K562 (cell line): ENCODE measurements at regions not wholly inside any gene's neighbourhood (a gene's known extent, or its start where the extent isn't known, plus 50 kb on each side); places are given as distances from the start of the nearest gene placed in this dataset.
A peak's percentile ranks its signal among the peaks of the same experiment; 100 is the strongest.

Experiments used
- ATAC-seq: fragments of 200-7000 bp; cut with Tn5 transposase; 3 replicates; pipeline ENCODE4 v1.9.1; 2020; ENCODE audit warnings: moderate library complexity
- BruUV-seq: library from RNA; stranded (reverse); fragments of 400-500 nt; replicated peaks from 2 replicates; lab custom pipeline; 2021; lab: Mats Ljungman, UMichigan
- CTCF ChIA-PET: fragments of 300-600 bp; formaldehyde crosslinking; extraction: SDS; loops from one replicate; lab custom pipeline; 2021; ENCODE audit warnings: low intra/inter-chr PET ratio; lab: Yijun Ruan, JAX
- POLR2A ChIA-PET: fragments of 300-600, 350-650 bp; sonication (Branson Sonifier 250); formaldehyde crosslinking; extraction: SDS; loops from one replicate; lab custom pipeline; 2021; ENCODE audit warnings: antibody characterized with exemption, inconsistent platforms; lab: Yijun Ruan, JAX
- DNase-seq, 4 experiments: peaks; one replicate each; pipeline versions ENCODE4 v3.0.0 to v3.0.0-alpha.2; 2011 to 2018; ENCODE audit warnings: low spot score in 3 of 4, mixed read lengths in 3 of 4; ENCODE audit errors: extremely low read depth in 1 of 4
- FAIRE-seq: peaks from 2 replicates; lab custom pipeline; 2011; peaks lifted over from hg19 to GRCh38; lab: Jason Lieb, UNC
- H2AFZ ChIP-seq: 2 replicates; pipeline ENCODE4 v1.6.0; 2011; ENCODE audit warnings: low read depth, low read length, control low read depth, inconsistent platforms
- H3K27ac ChIP-seq: fragments of 200-600 bp; 3 replicates; pipeline ENCODE4 v1.8.0; 2011; ENCODE audit warnings: low read depth, mild to moderate bottlenecking, control low read depth, inconsistent platforms, low read length, moderate library complexity, mixed read lengths; ENCODE audit errors: extremely low read depth
- H3K27me3 ChIP-seq, 2 experiments: fragments of 300-600 bp in 1 of 2; 2 replicates in 1 of 2; 3 replicates in 1 of 2; pipeline versions ENCODE4 v1.6.0 to v1.8.0; 2011; ENCODE audit warnings: inconsistent platforms in 2 of 2, low read length in 2 of 2, mild to moderate bottlenecking in 1 of 2, mixed read lengths in 1 of 2, moderate library complexity in 1 of 2; ENCODE audit not compliant: control insufficient read depth in 2 of 2, insufficient read depth in 2 of 2
- H3K36me3 ChIP-seq: fragments of 300-600 bp; 3 replicates; pipeline ENCODE4 v1.8.0; 2011; ENCODE audit warnings: mild to moderate bottlenecking, low read length, inconsistent platforms; ENCODE audit not compliant: control insufficient read depth, insufficient read depth
- H3K4me1 ChIP-seq, 2 experiments: fragments of 200-600 bp in 1 of 2; replicated peaks in 1 of 2; 2 replicates in 1 of 2; 3 replicates in 1 of 2; pipeline versions ENCODE4 v1.5.1 to v1.8.0; 2011; ENCODE audit warnings: inconsistent platforms in 2 of 2, low read length in 2 of 2, mild to moderate bottlenecking in 1 of 2, mixed read lengths in 1 of 2, moderate library complexity in 1 of 2; ENCODE audit not compliant: control insufficient read depth in 2 of 2, insufficient read depth in 2 of 2
- H3K4me2 ChIP-seq: 2 replicates; pipeline ENCODE4 v1.6.1; 2011; ENCODE audit warnings: low read length, control low read depth, inconsistent platforms, mixed read lengths; ENCODE audit not compliant: insufficient read depth
- H3K4me3 ChIP-seq: fragments of 200-600 bp; sonication (generic), shearing (Covaris generic); 2 replicates; pipeline ENCODE4 v1.5.1; 2016; ENCODE audit warnings: control low read depth, inconsistent platforms
- H3K79me2 ChIP-seq: fragments of 200-600 bp; 3 replicates; pipeline ENCODE4 v1.8.0; 2011; ENCODE audit warnings: low read length, inconsistent platforms; ENCODE audit not compliant: control insufficient read depth, insufficient read depth
- H3K9ac ChIP-seq, 2 experiments: 2 replicates each; pipeline versions ENCODE4 v1.6.0 to v1.6.1; 2011; ENCODE audit warnings: low read depth in 2 of 2, low read length in 2 of 2, control low read depth in 1 of 2, inconsistent platforms in 1 of 2, mild to moderate bottlenecking in 1 of 2, mixed read lengths in 1 of 2; ENCODE audit not compliant: insufficient read depth in 1 of 2
- H3K9me1 ChIP-seq: one replicate; pipeline ENCODE4 v1.6.0; 2011; ENCODE audit warnings: inconsistent platforms, mild to moderate bottlenecking, low read length, moderate library complexity; ENCODE audit not compliant: control insufficient read depth, insufficient read depth
- H3K9me3 ChIP-seq: replicated peaks from 2 replicates; pipeline ENCODE4 v1.5.1; 2011; ENCODE audit warnings: low read depth, low read length, inconsistent platforms; ENCODE audit not compliant: control insufficient read depth, insufficient read depth
- H4K20me1 ChIP-seq: replicated peaks from 2 replicates; pipeline ENCODE4 v1.6.1; 2011; ENCODE audit warnings: low read length, inconsistent platforms, mixed read lengths; ENCODE audit not compliant: control insufficient read depth, insufficient read depth
- ARID3B ChIP-seq: fragments of 250-450 bp; sonication (Bioruptor Pico); IDR thresholded peaks from 2 replicates; pipeline ENCODE4 v1.4.0; 2020; ENCODE audit warnings: borderline replicate concordance
- CBX8 ChIP-seq: fragments of 200-600 bp; sonication (generic); IDR thresholded peaks from 2 replicates; pipeline ENCODE4 v1.6.1; 2012; ENCODE audit warnings: borderline replicate concordance, mixed run types, low read depth, mild to moderate bottlenecking, moderate library complexity, mixed read lengths, low read length, control low read depth, inconsistent platforms; ENCODE audit not compliant: poor library complexity, severe bottlenecking; ENCODE audit errors: extremely low read depth
- CCNT2 ChIP-seq: IDR thresholded peaks from 2 replicates; pipeline ENCODE4 v1.6.1; 2011; ENCODE audit warnings: borderline replicate concordance, low read depth, mild to moderate bottlenecking, moderate library complexity, mixed read lengths, low read length; ENCODE audit not compliant: insufficient read length; ENCODE audit errors: extremely low read depth
- CREBBP ChIP-seq: IDR thresholded peaks from one replicate; pipeline ENCODE4 v1.6.1; 2012; ENCODE audit warnings: low read depth, mild to moderate bottlenecking, control low read depth, inconsistent platforms, low read length
- HDAC6 ChIP-seq: IDR thresholded peaks from 2 replicates; pipeline ENCODE4 v1.6.1; 2012; ENCODE audit warnings: low read depth, mild to moderate bottlenecking, control low read depth, inconsistent platforms, low read length, moderate library complexity
- HDAC8 ChIP-seq: fragments of 450-650 bp; IDR thresholded peaks from 2 replicates; pipeline ENCODE4 v1.6.1; 2016; ENCODE audit warnings: mild to moderate bottlenecking, missing genetic modification characterization, moderate library complexity, missing compliant biosample characterization
- HEY1 ChIP-seq: fragments of 250-450 bp; sonication (Bioruptor Pico); IDR thresholded peaks from 2 replicates; pipeline ENCODE4 v1.5.0; 2020; ENCODE audit warnings: mild to moderate bottlenecking, moderate library complexity, borderline replicate concordance
- PBX2 ChIP-seq, 2 experiments: IDR thresholded peaks in 1 of 2; conservative IDR thresholded peaks in 1 of 2; 2 replicates each; pipeline ENCODE4 v1.6.1; 2016; ENCODE audit warnings: low read depth in 2 of 2, mild to moderate bottlenecking in 1 of 2, missing compliant biosample characterization in 1 of 2, missing genetic modification characterization in 1 of 2, moderate library complexity in 1 of 2
- PKNOX1 ChIP-seq: fragments of 450-650 bp; IDR thresholded peaks from 2 replicates; pipeline ENCODE4 v1.6.1; 2016
- RBM15 ChIP-seq: fragments of 200-400 bp; formaldehyde crosslinking; IDR thresholded peaks from 2 replicates; pipeline ENCODE4 v1.6.1; 2018; ENCODE audit warnings: mild to moderate bottlenecking, low read length, moderate library complexity; ENCODE audit not compliant: insufficient read depth
- RBM39 ChIP-seq: fragments of 200-400 bp; formaldehyde crosslinking; optimal IDR thresholded peaks from 2 replicates; pipeline ENCODE3; 2018; ENCODE audit warnings: low read depth, low read length
- RNF2 ChIP-seq: sonication (generic); IDR thresholded peaks from 2 replicates; pipeline ENCODE4 v1.6.1; 2016
- ZNF143 ChIP-seq: sonication (generic); formaldehyde crosslinking; IDR thresholded peaks from 2 replicates; pipeline ENCODE4 v1.9.0; 2022; ENCODE audit warnings: mild to moderate bottlenecking, missing genetic modification reagents
- WGBS: fragments of 100-300 bp; shearing (Covaris generic); methylation state at CpG from one replicate; pipeline ENCODE4 v1.1.6; 2016; ENCODE audit warnings: low coverage, mixed read lengths; ENCODE audit not compliant: insufficient coverage; ENCODE audit errors: missing lambda C conversion rate; 5-methylcytosine and 5-hydroxymethylcytosine counted together
- in situ Hi-C: fragments of 300-500 bp; cut with MboI; formaldehyde crosslinking; loops from 4 replicates; pipeline ENCODE4 v1.15.0; 2018; ENCODE audit warnings: inconsistent platforms, mixed read lengths
- intact Hi-C: fragments of 100-400 bp; cut with micrococcal nuclease; formaldehyde crosslinking; loops from 2 replicates; pipeline ENCODE4 v1.14.2; 2022
- TF ChIP-seq, protein P1 (sequence below): fragments of 250-450 bp; sonication (Bioruptor Pico); IDR thresholded peaks from 2 replicates; pipeline ENCODE4 v1.4.0; 2020

- peak overlapping the region; percentile 77; a peak in 3 of 4 replicates for H3K9ac ChIP-seq
- peak; percentile 79 for FAIRE-seq
- TF ChIP-seq RBM15 (no peak), HEY1 (CRISPR knock-in tag) (no peak), ARID3B (CRISPR knock-in tag) (no peak), RBM39 (no peak), PBX2 (CRISPR knock-in tag; IDR thresholded peaks at IDR 0.05; ENCODE audit: low read depth) (peak; percentile 85), PBX2 (tag; conservative IDR thresholded peaks at IDR 0.05; ENCODE audit: low read depth) (peak; percentile 86), RNF2 (no peak), CREBBP (no peak), HDAC6 (no peak), HDAC8 (tag) (no peak), CCNT2 (peak; percentile 66), ZNF143 (no peak), CBX8 (no peak), PKNOX1 (peak; percentile 98)
- TF ChIP-seq, protein P1, sequence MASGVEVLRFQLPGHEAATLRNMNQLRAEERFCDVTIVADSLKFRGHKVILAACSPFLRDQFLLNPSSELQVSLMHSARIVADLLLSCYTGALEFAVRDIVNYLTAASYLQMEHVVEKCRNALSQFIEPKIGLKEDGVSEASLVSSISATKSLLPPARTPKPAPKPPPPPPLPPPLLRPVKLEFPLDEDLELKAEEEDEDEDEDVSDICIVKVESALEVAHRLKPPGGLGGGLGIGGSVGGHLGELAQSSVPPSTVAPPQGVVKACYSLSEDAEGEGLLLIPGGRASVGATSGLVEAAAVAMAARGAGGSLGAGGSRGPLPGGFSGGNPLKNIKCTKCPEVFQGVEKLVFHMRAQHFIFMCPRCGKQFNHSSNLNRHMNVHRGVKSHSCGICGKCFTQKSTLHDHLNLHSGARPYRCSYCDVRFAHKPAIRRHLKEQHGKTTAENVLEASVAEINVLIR (CRISPR knock-in tag), result no peak
These were observed 234.9 kb upstream of the MCHR2 start for GRCh38 chr6:100228834-100229441.

More at GRCh38 chr6:100228834-100229441, 234.9 kb upstream of the MCHR2 start:
- Histone ChIP-seq H3K79me2 (no peaks in the 10 kb centered on the region), H3K4me1 (peaks cover 3 to 33% of the 10 kb centered on the region in 2 experiments), H3K27ac (peak overlapping the region; percentile 83), H3K9me3 (no peaks in the 10 kb centered on the region), H3K4me3 (peak overlapping the region; percentile 36), H3K4me2 (peak overlapping the region; percentile 81), H3K36me3 (no peaks in the 10 kb centered on the region), H2AFZ (peak overlapping the region; percentile 100), H4K20me1 (no peaks in the 10 kb centered on the region), H3K9me1 (no peaks in the 10 kb centered on the region), H3K27me3 (no peaks in the 10 kb centered on the region)
- POLR2A ChIA-PET, result interaction anchor here (0.8 to 2.1 kb wide), 3 partner anchors 8 to 20 kb away, joined by 3 to 6 read pairs (median 4); no protein-coding TSS in a partner anchor
- BruUV-seq, result no TSS peak
- WGBS, result 0% methylated on average over 22 of the region's 30 CpGs
- in situ Hi-C loops, result no loop called here
- CTCF ChIA-PET, result no interaction called here
- ATAC-seq (peak; percentile 99), DNase-seq (peak; percentile 72 to 93 (median 84))
- intact Hi-C loops, result no loop called here
